ENCODE measurements at regions not wholly inside any gene's neighbourhood (a gene's known extent, or its start where the extent isn't known, plus 50 kb on each side); places are given as distances from the start of the nearest gene placed in this dataset.
"Not testable (repeated sequence)": the region's sequence is repeated elsewhere in the genome, so short reads cannot be mapped to it uniquely, and the experiment has no call there.

- Mint-ChIP-seq H3K9me3 (ENCODE audit: unreplicated experiment) (peaks cover 15% of the 10 kb centered on the region), H3K36me3 (ENCODE audit: insufficient read depth, unreplicated experiment) (no peaks in the 10 kb centered on the region), H3K27ac (ENCODE audit: unreplicated experiment) (no peak overlapping the region), H3K4me1 (ENCODE audit: low read depth, unreplicated experiment) (peaks cover 10% of the 10 kb centered on the region), H3K4me3 (ENCODE audit: unreplicated experiment) (no peak overlapping the region), H3K27me3 (ENCODE audit: insufficient read depth, unreplicated experiment) (peaks cover 3% of the 10 kb centered on the region)
- H3K36me3 ChIP-seq (ENCODE audit: control insufficient read depth, insufficient read depth, low read length) = no peaks in the 10 kb centered on the region
- no peaks in the 10 kb centered on the region for H3K27me3 ChIP-seq (replicated peaks; ENCODE audit: control insufficient read depth, insufficient read depth, low read length)
- peaks cover 9% of the 10 kb centered on the region for H3K9me3 ChIP-seq
- intact Hi-C loops (cut with micrococcal nuclease; ENCODE audit: unreplicated experiment) = no loop called here
- no peak overlapping the region for H3K4me3 ChIP-seq (ENCODE audit: low read depth, low read length)
- peaks cover 6% of the 10 kb centered on the region for H3K4me1 ChIP-seq
- TF ChIP-seq CTCF (IDR thresholded peaks at IDR 0.05; ENCODE audit: insufficient read depth in 1 of 2, low read depth in 1 of 2, low read length in 1 of 2, severe bottlenecking in 1 of 2, unreplicated experiment in 1 of 2) = no peak
- ChIA-PET POLR2A (no interaction called here), CTCF (interaction anchor here (0.6 kb wide), 1 partner anchor 1283 kb away, joined by 4 read pairs; no protein-coding TSS in a partner anchor)
- no peak for DNase-seq
- BruUV-seq (replicated peaks) = no TSS peak
Measured at GRCh38 chr10:28449926-28450325, 83.0 kb upstream of the WAC start.

GRCh38 chr10:28453926-28454325 is 79.0 kb upstream of the WAC start:
- DNase-seq = no peak
- Histone ChIP-seq H3K36me3 (ENCODE audit: control insufficient read depth, insufficient read depth, low read length) (no peaks in the 10 kb centered on the region), H3K27me3 (replicated peaks; ENCODE audit: control insufficient read depth, insufficient read depth, low read length) (no peaks in the 10 kb centered on the region), H3K9me3 (peaks cover 9% of the 10 kb centered on the region), H3K4me1 (no peaks in the 10 kb centered on the region; the same call in 1 of the 2 replicates), H3K4me3 (ENCODE audit: low read depth, low read length) (no peak overlapping the region)
- Mint-ChIP-seq H3K36me3 (ENCODE audit: insufficient read depth, unreplicated experiment) (no peaks in the 10 kb centered on the region), H3K9me3 (ENCODE audit: unreplicated experiment) (peaks cover 18% of the 10 kb centered on the region), H3K4me1 (ENCODE audit: low read depth, unreplicated experiment) (no peaks in the 10 kb centered on the region), H3K27me3 (ENCODE audit: insufficient read depth, unreplicated experiment) (peaks cover 3% of the 10 kb centered on the region), H3K4me3 (ENCODE audit: unreplicated experiment) (no peak overlapping the region), H3K27ac (ENCODE audit: unreplicated experiment) (no peak overlapping the region)
- intact Hi-C loops (cut with micrococcal nuclease; ENCODE audit: unreplicated experiment) = no loop called here
- TF ChIP-seq CTCF (IDR thresholded peaks at IDR 0.05; ENCODE audit: insufficient read depth in 1 of 2, low read depth in 1 of 2, low read length in 1 of 2, severe bottlenecking in 1 of 2, unreplicated experiment in 1 of 2) = no peak
- CTCF ChIA-PET = no interaction called here
- BruUV-seq (replicated peaks) = no TSS peak
- POLR2A ChIA-PET = no interaction called here

GRCh38 chr10:28457110-28457509 is 75.8 kb upstream of the WAC start:
- Mint-ChIP-seq H3K4me1 (ENCODE audit: low read depth, unreplicated experiment) (no peaks in the 10 kb centered on the region), H3K9me3 (ENCODE audit: unreplicated experiment) (peaks cover 18% of the 10 kb centered on the region), H3K4me3 (ENCODE audit: unreplicated experiment) (no peak overlapping the region), H3K27ac (ENCODE audit: unreplicated experiment) (no peak overlapping the region), H3K27me3 (ENCODE audit: insufficient read depth, unreplicated experiment) (no peaks in the 10 kb centered on the region), H3K36me3 (ENCODE audit: insufficient read depth, unreplicated experiment) (no peaks in the 10 kb centered on the region)
- Histone ChIP-seq H3K4me3 (ENCODE audit: low read depth, low read length) (no peak overlapping the region), H3K36me3 (ENCODE audit: control insufficient read depth, insufficient read depth, low read length) (no peaks in the 10 kb centered on the region), H3K9me3 (peaks cover 9% of the 10 kb centered on the region), H3K27me3 (replicated peaks; ENCODE audit: control insufficient read depth, insufficient read depth, low read length) (no peaks in the 10 kb centered on the region), H3K4me1 (no peaks in the 10 kb centered on the region; the same call in 1 of the 2 replicates)
- no peak for TF ChIP-seq CTCF (IDR thresholded peaks at IDR 0.05; ENCODE audit: insufficient read depth in 1 of 2, low read depth in 1 of 2, low read length in 1 of 2, severe bottlenecking in 1 of 2, unreplicated experiment in 1 of 2)
- no TSS peak for BruUV-seq (replicated peaks)
- ChIA-PET POLR2A (no interaction called here), CTCF (no interaction called here)
- DNase-seq = no peak
- intact Hi-C loops (cut with micrococcal nuclease; ENCODE audit: unreplicated experiment) = no loop called here

- CTCF ChIA-PET; H3K36me3 ChIP-seq (ENCODE audit: control insufficient read depth, insufficient read depth, low read length); H3K4me3 Mint-ChIP-seq (ENCODE audit: unreplicated experiment); H3K9me3 ChIP-seq; DNase-seq; H3K27ac Mint-ChIP-seq (ENCODE audit: unreplicated experiment); H3K27me3 ChIP-seq (replicated peaks; ENCODE audit: control insufficient read depth, insufficient read depth, low read length); H3K36me3 Mint-ChIP-seq (ENCODE audit: insufficient read depth, unreplicated experiment); BruUV-seq (replicated peaks); intact Hi-C loops (cut with micrococcal nuclease; ENCODE audit: unreplicated experiment); H3K4me1 ChIP-seq; H3K4me3 ChIP-seq (ENCODE audit: low read depth, low read length); H3K27me3 Mint-ChIP-seq (ENCODE audit: insufficient read depth, unreplicated experiment); H3K4me1 Mint-ChIP-seq (ENCODE audit: low read depth, unreplicated experiment); POLR2A ChIA-PET: not testable (repeated sequence)
- peaks cover 18% of the 10 kb centered on the region for H3K9me3 Mint-ChIP-seq (ENCODE audit: unreplicated experiment)
Measured at GRCh38 chr10:28457873-28458272, 75.0 kb upstream of the WAC start.

Measured in Caco-2 (cell line).